Putamen (tissue), 1 donor: ENCODE measurements at regions not wholly inside any gene's neighbourhood (a gene's known extent, or its start where the extent isn't known, plus 50 kb on each side); places are given as distances from the start of the nearest gene placed in this dataset.

Source experiments
- DNase-seq: peaks from one replicate; pipeline ENCODE4 v3.0.0-alpha.2; 2016; ENCODE audit warnings: low spot score

DNA sequence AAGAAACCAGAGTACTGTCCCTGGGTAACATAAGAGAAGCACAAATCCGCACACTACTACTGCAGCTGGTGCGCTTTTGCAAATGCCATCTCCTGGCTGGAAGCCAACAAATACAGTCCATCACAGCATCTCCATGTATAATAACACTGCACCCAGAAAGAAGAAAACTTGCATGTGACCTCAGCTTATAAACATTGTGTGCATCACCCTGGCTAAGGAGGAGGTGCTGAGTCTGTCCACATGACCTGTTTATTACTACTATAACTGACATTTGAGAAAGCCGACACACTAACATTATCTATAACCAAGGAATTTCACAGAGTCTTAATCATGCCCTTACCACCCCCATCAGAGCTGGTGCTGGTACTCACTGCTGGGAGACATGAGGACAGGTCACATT is 516.8 kb downstream of the CFAP47 start:
- DNase-seq, result no peak

DNA sequence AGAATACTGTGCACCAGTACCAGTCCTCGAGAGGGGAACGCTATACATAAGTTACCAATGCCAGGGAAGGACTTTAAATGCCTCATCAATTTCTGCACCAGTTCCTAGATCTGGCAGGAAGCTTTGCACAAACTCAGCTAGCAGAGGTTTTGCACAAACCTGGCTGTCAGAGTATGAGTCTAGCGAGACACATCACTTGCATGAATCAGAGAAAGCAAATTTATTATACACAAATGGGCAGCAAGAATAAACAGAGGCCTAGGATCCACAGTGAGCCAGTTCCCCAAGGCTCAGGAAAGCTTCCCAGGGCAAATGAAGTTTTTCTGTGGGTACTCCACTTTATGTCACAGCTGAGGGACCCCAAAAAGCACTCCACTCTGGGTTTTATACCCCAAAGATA is 523.5 kb downstream of the CFAP47 start:
- DNase-seq, result no peak

DNA sequence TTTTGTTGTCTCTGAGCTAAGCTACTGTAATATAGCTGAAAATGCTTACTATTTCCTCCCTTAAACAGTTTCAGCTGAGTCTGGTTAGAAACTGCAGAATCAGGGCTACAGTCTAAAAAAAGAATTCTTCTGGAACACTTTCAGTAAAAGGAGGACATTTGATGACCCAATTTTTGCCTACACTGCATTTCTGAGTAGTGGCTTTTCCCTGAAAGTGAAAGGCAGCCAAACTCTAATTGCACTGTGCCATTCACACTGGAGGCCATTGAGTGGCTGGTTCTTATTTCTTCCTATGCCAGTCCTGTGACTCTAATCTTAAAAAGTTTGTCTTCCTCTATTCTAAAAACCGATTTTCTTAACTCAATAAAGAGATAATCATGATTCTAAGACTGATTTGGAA is 526.0 kb downstream of the CFAP47 start:
- DNase-seq, result peak; percentile 0

DNA sequence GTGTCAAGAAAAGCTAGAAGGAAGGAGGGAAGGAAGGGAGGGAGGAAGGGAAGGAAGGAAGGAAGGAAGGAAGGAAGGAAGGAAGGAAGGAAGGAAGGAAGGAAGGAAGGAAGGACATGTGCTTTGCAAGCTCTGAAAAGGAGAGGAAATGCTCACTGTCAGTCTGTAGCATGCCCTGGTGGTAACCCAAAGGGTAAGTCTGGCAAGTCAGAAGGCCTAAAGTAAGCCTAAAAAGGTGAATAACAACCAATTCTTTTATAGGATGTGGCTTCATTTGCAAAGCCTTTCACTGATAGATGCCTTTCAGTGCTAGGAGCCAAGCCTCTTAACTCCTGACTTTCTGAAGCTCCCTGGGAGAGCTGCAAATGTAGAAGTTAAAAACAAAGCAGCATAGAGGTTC is 542.6 kb downstream of the CFAP47 start:
- no peak for DNase-seq

DNA sequence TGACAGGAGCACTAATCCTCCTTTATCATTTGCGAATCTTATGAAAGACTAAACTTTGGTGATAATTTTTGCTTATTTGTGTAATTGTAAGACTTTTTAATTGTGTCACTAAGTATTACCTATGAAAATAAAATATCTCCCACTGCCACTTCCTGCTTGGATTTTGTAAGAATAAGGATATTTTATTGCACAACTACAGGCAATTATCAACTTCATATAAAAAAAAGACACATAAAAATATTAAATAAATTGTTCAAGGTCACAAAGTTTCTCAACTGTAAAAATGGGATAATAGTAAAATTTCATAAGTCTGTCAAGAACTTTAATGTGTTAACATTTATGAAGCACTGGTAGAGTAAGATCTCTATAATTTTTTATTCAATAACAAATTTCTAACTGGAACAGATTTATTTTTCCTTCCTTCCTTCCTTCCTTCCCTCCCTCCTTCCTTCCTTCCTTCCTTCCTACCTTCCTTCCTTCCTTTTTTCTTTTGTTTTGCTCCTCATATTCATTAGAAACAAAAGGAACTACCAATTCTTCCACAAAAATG is 527.6 kb upstream of the FAM47C start:
- no peak for DNase-seq

DNA sequence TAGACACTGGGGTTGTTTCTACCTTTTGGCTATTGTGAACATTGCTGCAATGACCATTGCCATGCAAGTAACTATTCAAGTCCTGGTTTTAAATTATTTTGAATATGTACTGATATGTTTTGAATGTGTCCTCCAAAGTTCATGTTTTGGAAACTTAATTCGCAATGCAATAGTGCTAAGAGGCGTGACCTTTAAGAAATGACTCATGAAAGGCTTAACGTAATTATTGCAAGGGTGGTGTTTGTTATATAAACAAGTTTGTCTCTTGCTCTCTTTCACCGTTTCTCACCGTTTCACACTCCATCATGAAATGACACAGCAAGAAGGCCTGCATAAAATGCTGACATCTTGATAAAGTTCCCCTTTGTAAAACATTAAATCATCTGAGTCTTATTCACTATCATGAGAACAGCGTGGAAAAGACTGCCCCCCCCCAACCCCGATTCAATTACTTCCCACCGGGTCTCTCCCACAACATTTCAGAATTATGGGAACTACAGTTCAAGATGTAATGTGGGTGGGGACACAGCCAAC is 506.9 kb upstream of the FAM47C start:
- no peak for DNase-seq

DNA sequence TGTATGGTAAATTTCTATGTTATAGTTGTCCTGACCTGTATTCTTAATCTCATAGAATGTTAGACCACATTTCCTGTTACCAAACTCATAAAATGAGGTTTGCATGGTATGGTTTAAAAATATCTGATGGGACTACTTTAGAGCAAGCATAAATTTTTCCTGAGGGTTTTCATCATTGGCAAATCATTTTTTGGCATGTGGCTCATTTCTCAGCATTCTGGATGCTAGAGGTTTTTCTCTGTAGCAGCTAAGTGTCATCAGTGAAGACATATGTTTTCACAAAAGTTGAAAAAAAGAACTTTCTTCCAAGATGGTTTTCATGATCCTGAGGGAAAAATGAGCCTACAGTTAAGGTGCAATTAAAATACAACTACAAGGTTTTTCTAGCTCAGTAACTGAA is 503.5 kb upstream of the FAM47C start:
- no peak for DNase-seq

DNA sequence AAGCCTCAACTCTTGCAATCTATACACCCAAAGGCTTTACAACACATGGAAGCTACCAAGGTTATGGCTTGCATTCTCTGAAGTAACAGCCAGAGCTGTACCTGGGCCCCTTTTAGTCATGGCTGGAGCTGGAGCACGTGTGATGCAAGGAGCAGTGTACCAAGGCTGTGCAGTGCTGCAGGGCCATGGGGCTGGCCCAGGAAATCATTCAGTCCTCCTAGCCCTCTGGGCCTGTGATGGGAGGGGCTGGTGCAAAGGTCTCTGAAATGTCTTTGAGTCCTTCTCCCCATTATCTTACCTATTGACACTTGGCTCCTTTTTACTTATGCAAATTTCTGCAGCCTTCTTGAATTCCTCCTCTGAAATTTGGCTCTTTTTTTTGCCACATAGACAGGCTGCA is 500.1 kb upstream of the FAM47C start:
- no peak for DNase-seq

DNA sequence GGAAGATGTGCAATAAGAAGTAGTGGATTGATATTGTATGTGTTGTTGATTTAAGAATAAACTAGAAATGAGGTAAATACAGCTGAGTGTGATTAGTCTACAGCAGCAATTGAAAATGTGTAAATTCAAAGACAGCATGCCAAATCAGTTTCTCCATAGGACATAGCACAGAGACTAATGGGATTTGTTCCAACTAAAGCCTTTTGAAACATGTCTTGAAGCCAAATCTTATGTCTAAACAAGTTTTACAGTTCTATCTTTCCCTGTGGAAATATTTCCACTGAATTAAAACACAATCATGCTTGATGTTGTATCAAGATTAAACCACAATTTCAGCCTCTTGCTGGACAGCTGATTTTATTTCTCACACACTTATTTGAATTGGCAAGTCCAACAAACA is 497.4 kb upstream of the FAM47C start:
- no peak for DNase-seq

DNA sequence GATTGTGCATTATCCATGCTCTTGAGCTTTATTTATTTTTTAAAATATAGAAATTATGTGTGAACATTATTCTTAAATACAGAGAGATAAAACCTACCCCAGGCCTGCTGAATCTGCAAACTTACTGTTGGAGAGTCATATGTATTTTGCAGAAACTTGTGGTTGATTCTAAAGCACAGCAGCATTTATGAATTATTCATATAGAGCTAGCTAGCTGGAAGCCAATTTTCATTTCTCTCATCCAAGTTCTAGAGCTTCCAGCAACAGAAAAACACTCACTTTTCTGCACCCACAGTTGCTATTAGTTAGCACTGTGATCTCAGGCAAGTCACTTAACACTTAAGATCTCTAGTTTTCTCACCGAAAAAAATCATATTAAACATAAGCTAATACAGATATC is 479.5 kb upstream of the FAM47C start:
- peak; percentile 18 for DNase-seq

DNA sequence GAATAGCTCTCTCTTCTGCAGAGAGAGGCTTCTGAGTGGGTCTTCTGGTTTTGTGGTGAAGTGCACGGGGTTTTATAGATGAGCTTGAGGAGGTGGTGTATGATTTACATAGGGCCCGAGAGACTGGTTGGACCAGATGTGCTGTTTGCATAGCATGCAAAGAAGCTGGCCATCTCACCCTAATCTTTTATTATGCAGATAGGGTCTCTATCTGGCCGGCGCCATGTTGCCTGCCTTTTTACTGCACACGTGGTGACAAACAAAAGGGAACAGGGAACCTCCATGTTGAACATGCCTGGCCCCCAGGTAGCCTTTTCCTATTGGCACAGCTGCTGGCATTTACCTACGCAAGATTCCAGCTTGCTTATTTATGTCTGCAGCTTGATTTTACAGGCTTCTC is 473.3 kb upstream of the FAM47C start:
- DNase-seq, result no peak

DNA sequence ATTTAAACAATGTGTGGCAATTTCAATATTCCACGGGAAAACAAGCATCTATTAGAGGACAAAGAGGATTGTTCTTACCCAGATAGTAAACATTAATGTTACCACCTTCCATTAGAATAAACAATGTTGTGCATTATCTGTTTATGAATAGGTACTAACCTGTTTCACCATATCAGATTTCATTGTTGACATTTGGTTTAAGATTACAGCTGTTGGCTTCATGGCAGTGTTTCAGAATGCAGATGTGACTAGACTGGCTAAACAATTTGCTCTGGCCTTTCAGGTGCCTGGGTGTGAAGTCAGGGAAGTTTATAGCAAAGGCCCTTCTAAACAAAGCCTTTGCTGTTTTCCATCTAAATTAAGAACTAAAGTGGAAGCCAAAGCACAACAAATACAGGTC is 464.7 kb upstream of the FAM47C start:
- no peak for DNase-seq

DNA sequence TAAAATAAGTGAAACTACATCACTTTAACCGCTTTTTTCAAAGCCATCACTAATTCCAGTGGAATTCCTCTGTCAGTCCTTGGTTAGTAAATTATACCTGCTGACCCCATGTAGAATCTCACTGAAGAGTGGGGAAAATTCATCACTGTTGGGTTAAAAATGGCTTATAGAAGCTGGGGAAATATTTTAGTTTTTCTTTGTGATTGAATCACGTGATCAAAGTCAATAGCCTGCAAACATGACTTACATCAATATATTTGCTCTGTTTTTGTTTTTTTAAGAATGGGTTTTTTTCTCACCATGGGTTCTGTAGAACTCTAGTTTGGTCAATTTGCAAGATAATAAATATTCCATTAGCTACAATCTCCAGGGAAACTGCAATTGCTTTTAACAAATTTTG is 445.2 kb upstream of the FAM47C start:
- no peak for DNase-seq

DNA sequence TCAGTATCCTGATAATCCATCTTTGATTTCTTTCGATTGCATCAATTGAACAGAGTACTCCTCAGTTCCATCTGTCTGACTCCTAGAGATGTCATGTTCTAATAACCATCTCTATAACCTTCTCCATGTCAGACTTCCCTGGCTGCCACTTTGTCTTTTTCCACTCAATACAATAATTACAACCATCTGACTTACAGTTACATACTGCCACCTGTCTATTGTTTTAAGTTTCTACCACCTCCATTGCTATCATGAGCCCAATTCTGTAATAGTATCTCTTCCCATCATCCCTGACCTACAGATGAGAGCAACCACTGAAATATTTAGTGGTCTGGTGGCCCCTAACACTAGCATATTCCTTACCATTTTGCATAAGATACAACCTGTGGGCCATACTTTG is 439.2 kb upstream of the FAM47C start:
- no peak for DNase-seq

DNA sequence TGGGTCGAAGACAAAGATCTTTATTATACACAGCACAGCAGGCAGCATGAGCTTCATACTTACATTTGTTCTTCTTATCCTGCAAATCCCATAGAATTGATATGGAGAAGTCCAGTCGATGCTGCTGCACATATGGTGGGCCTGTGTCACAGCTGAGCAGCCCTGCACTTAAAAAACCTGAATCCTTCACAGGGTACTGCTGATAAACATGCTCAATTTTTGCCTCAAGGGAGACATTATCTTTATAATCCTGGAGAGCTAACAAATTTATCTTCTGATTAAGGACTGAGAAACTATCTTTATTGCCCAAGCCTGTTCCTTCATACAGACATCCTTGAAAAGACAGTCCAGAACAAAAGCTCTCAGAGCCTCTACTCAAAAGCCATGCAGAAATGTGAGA is 434.4 kb upstream of the FAM47C start:
- no peak for DNase-seq

DNA sequence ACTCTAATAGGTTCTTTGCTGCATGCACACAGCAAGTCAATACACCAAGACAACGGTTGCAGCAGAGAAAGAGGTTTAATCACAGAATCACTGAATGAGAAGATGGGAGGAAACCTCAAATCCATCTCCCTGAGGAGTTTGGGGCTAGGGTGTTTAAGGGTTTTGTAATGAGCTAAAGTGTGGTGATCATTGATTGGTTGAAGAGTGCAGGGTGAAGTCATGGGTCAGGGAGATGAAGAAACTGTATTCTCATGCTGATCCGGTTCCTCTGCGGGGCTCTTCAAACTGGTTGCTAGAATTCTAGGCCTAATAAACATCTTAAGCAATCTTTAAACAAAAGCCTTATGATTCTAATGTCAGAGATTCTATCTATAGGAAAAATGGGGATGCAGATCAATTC is 432.5 kb upstream of the FAM47C start:
- DNase-seq, result no peak

DNA sequence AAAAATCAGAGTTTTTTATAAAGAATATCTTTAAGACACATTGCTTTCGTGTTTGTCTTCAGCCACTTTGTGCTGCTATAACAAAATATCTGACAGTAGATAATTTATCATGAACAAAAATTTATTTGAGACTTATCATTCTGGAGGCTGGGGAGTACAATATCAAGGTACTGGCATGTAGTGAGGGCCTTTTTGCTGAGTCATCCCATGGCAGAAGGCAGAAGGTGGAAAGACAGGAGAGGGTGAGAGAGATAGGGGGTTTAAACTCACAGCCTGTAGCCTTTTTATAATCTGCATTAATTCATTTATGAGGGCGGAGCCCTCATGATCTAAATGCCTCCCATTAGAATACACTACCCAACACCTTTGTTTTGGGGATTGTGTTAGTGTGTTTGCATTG is 431.2 kb upstream of the FAM47C start:
- DNase-seq, result no peak

DNA sequence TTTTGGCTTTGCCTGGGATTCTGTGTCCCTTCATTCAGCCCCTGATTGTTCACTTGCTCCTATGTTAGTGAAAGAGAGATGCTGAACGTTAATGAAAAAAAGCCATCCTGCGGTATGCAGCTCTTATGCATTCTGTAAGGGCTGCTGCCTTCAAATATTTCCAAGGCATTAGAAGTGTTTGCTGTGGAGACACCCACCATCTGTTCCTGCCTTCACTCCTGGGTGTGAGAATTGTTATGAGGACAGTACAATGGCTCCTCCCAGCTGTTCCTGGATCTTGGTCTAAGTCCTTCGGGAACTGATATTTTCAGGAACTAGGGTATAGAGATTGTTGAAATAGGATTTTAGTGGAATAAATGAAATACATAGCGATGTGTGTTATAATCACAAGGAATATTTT is 427.1 kb upstream of the FAM47C start:
- no peak for DNase-seq

DNA sequence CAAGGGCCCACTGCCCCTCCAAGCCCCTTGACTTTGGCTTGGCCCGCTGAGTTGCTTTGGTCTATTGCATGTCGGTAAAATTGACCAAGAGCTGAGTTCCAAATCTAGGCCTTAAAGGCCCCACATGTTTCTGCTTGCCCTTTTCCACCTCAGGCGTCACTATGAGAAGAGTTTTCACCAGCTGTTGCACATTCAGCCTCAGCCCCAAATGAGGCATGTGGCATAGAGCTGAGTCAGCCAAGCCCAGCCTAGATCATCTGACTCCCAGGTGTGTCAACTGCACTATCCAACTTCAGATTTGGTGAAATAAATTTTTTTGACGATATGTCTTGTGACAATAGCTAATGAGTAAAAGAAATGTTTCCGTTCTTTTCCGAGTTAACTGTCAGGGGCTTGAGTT is 424.5 kb upstream of the FAM47C start:
- DNase-seq, result no peak

DNA sequence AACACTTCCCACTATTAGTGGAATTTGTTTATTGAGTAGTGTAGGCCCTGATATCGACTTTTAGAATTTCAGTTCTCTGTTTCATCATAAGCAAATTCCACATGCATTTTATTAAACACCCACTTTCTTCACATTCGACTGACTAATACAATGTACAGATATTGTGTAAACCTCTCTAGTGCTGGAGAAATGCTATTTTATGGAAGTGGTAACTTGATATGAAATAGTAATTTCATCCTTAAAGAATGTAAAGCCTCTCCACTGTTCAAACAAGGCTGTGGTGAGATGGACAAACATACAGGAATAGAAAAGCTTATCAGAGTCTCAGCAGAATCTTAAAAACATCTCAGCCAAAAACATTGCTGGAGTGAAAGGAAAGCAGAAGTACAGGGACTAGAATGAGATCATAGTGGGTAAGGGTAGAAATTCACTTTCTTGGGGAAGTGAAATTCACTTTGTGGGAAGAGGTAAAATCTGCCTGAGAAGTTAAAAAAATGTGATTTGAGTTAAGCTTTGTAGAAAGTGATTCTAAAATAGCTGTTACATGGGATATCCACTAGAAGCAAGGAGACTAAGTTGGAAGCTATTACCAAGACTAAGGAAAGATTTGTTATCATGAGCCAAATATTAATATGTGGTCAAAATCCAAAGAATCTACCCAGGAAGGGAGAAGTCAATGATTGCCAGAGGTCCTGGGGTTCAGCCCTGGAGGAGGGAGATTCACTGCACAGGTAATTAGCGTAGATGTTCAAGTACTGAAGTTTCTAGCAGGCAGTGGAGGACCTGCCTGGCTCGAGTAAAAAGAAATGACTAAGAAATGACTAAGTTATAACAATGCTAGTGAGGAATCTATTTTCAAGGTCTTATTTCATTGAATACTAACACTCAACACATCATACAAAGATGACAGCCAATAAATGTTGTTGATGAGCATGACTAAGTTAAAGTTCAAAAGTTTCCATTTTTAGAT is 398.3 kb upstream of the FAM47C start:
- no peak for DNase-seq

DNA sequence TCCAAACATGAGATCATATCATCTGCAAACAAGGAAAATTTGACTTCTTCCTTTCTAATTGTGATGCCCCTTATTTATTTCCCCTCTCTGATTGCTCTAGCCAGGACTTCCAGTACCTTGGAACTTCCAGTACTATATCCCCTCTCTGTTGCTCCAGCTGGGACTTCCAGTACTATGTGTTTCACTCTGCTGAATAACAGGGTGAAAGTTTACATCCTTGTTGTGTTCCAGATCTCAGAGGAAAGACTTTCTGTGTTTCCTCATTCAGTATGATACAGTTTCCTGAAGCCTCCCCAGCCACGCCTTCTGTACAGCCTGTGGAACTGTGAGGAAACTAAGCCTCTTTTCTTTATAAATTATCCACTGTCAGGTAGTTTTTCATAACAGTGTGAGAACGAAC is 381.3 kb upstream of the FAM47C start:
- no peak for DNase-seq

DNA sequence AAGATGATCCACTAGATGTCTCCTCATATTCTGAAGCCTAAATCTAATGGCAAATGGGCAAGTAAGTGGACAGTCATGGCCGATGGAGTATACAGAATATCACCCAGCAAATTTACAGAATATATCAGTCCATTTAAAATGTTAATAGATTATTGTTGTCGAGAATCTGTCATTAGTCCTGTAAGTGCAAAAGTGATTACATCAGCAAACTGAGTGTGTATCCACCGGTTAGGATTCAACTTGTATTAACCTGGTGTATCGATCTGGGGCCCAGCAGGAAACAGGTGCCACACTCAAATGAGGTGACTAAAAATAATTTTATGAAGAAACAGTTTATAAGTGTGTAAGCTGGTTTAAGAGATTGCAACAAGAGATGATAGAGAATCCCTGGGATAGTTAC is 367.9 kb upstream of the FAM47C start:
- no peak for DNase-seq

DNA sequence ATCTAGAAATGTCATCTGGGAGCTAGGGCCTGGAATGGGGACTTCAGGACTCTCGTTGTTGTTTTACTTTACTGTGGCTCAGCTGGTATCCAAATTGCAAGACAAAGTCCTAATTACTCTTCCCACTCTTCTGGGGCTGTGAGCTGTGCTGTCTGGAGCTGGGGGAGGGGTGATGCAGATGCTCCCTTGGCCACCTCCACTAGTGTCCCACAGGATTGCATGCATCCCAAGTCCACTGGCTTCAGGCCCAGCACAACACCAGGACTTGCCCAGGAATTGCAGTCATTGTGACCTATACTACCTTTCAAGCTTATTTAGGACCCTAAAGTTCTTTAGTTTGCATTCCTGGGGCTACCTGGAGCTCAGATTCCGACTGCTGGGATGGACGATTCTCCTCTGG is 366.1 kb upstream of the FAM47C start:
- DNase-seq, result no peak

DNA sequence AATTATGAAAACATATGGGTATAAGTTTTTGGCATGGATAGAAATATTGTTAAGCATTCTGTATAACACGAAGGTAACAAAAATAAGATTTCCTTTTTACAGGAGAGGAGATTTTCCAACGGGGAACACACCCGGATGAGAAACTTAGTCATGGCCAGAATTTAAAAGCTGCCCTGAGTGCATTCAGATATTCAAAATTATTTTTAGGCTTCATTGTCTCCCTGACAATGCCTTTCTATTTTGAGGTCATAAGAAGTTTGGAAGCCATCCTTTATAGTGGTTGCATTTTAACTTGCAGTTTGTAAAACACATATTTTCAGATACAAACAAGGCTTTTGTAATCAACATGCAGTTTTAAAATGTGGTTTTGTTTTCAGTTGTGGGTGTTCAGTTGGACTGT is 357.5 kb upstream of the FAM47C start:
- DNase-seq, result no peak
